HepG2 (cell line): ENCODE measurements at regions not wholly inside any gene's neighbourhood (a gene's known extent, or its start where the extent isn't known, plus 50 kb on each side); places are given as distances from the start of the nearest gene placed in this dataset.

Experiments
- HNRNPH1 ChIP-seq: fragments of 200-400 bp; formaldehyde crosslinking; optimal IDR thresholded peaks from 2 replicates; pipeline ENCODE3; 2017; ENCODE audit warnings: mild to moderate bottlenecking, low read depth, low read length
- MXD1 ChIP-seq: sonication (generic); formaldehyde crosslinking; IDR thresholded peaks from 2 replicates; pipeline ENCODE4 v1.4.0; 2020; ENCODE audit warnings: mild to moderate bottlenecking, missing genetic modification reagents
- NPAS2 ChIP-seq: sonication (generic); formaldehyde crosslinking; IDR thresholded peaks from 2 replicates; pipeline ENCODE4 v1.8.0; 2022; ENCODE audit warnings: mild to moderate bottlenecking, missing genetic modification reagents, borderline replicate concordance
- POLR2A ChIP-seq, 2 experiments: IDR thresholded peaks; 2 replicates each; pipeline ENCODE4 v1.6.1; 2011; ENCODE audit warnings: low read depth in 2 of 2, low read length in 2 of 2, mild to moderate bottlenecking in 1 of 2, moderate library complexity in 1 of 2; ENCODE audit not compliant: insufficient read depth in 1 of 2
- TBX3 ChIP-seq: fragments of 450-650 bp; IDR thresholded peaks from 2 replicates; pipeline ENCODE4 v1.6.1; 2017; ENCODE audit warnings: antibody characterized with exemption, mild to moderate bottlenecking, inconsistent platforms, borderline replicate concordance
- ZKSCAN5 ChIP-seq: sonication (generic); formaldehyde crosslinking; IDR thresholded peaks from 2 replicates; pipeline ENCODE4 v1.5.1; 2020; ENCODE audit warnings: mild to moderate bottlenecking, missing genetic modification reagents
- ZNF7 ChIP-seq: IDR thresholded peaks from 2 replicates; pipeline ENCODE4 v1.6.1; 2016; ENCODE audit warnings: missing biosample characterization, missing genetic modification reagents

DNA sequence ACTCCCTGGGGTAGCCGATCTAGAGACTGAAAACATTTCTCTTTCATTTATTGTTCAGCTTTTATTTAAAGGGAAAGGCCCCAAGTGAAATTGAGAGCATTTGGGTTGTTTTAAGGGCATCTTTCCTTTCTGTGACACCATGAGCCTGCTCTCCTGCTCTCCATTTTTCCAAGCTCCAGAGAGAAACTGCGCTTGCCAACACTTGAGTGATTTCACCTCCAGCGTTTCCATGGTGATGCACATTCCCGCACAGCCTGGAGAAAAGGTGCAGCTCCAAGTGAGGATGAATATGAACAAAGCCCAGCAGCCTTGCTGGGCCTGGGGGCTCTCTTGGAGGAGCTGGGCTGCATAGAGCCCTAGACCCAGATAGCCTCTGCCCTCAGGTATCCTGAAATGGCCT, 159.2 kb upstream of the PPP2R3A start:
- TF ChIP-seq TBX3 (no peak), ZNF7 (CRISPR knock-in tag) (no peak), POLR2A (IDR thresholded peaks at IDR 0.05; ENCODE audit: insufficient read depth in 1 of 2, low read depth in 2 of 2, low read length in 2 of 2) (no peak), MXD1 (CRISPR knock-in tag) (no peak), ZKSCAN5 (CRISPR knock-in tag) (no peak), HNRNPH1 (no peak), NPAS2 (CRISPR knock-in tag) (no peak)
